Breast epithelium (tissue), 4 donors: ENCODE measurements at regions not wholly inside any gene's neighbourhood (a gene's known extent, or its start where the extent isn't known, plus 50 kb on each side); places are given as distances from the start of the nearest gene placed in this dataset.

Source experiments
- DNase-seq, 2 donors: peaks; one replicate each; pipeline ENCODE4 v3.0.0-alpha.2; 2019; ENCODE audit warnings: low spot score in 2 of 2
- H3K27ac ChIP-seq, 2 donors: fragments of 200-600 bp; sonication (generic) in 1 of 2; one replicate each; pipeline ENCODE4 v1.5.1; 2016 to 2019; ENCODE audit warnings: mild to moderate bottlenecking in 1 of 2
- H3K27me3 ChIP-seq, 2 donors: fragments of 200-600 bp; sonication (generic) in 1 of 2; one replicate each; pipeline versions ENCODE4 v1.5.1 to v1.6.0; 2017 to 2019; ENCODE audit warnings: control low read depth in 1 of 2, mild to moderate bottlenecking in 1 of 2
- H3K36me3 ChIP-seq: fragments of 200-600 bp; one replicate; pipeline ENCODE4 v1.5.1; 2019
- H3K4me1 ChIP-seq, 2 donors: fragments of 200-600 bp; sonication (generic); one replicate each; pipeline ENCODE4 v1.5.1; 2016 to 2019; ENCODE audit warnings: control low read depth in 1 of 2
- H3K4me3 ChIP-seq, 3 donors: fragments of 200-600 bp; sonication (generic); 1 replicate in 2 of 3; 2 replicates in 1 of 3; pipeline ENCODE4 v1.5.1; 2016 to 2019; ENCODE audit warnings: mild to moderate bottlenecking in 3 of 3, moderate library complexity in 2 of 3
- H3K9me3 ChIP-seq, 2 donors: fragments of 200-600 bp; sonication (generic) in 1 of 2; one replicate each; pipeline ENCODE4 v1.5.1; 2016 to 2019; ENCODE audit warnings: control low read depth in 1 of 2
- CTCF ChIP-seq, 3 donors: fragments of 450-650 bp; IDR thresholded peaks; one replicate each; pipeline ENCODE4 v1.5.1; 2016 to 2017; ENCODE audit warnings: antibody characterized with exemption in 3 of 3, mild to moderate bottlenecking in 3 of 3, moderate library complexity in 3 of 3
- POLR2A ChIP-seq: fragments of 450-650 bp; IDR thresholded peaks from one replicate; pipeline ENCODE4 v1.6.1; 2016; ENCODE audit warnings: antibody characterized with exemption, mild to moderate bottlenecking, moderate library complexity
- POLR2AphosphoS5 ChIP-seq, 3 donors: sonication (generic); formaldehyde crosslinking; IDR thresholded peaks; one replicate each; pipeline ENCODE4 v1.6.1; 2017; ENCODE audit warnings: antibody characterized with exemption in 3 of 3
- intact Hi-C: fragments of 100-400 bp; cut with DNase I; formaldehyde crosslinking; loops from one replicate; pipeline ENCODE4 v1.15.1; 2023; ENCODE audit warnings: low total_unique reads

GRCh38 chr14:101480747-101481530 is 80.4 kb upstream of the DIO3 start:
- H3K9me3 ChIP-seq: peaks cover 0 to 10% of the 10 kb centered on the region in 2 donors
- no peak overlapping the region for H3K4me3 ChIP-seq
- no peaks in the 10 kb centered on the region for H3K4me1 ChIP-seq
- peak in 1 of 2 donors; percentile 39 for DNase-seq
- H3K27ac ChIP-seq: peak overlapping the region in 1 of 2 donors; percentile 64
- H3K27me3 ChIP-seq: peaks cover 0 to 10% of the 10 kb centered on the region in 2 donors
- TF ChIP-seq POLR2AphosphoS5 (IDR thresholded peaks at IDR 0.05) (no peak), POLR2A (no peak), CTCF (IDR thresholded peaks at IDR 0.05) (no peak)
- intact Hi-C loops: no loop called here
- H3K36me3 ChIP-seq: no peaks in the 10 kb centered on the region

GRCh38 chr14:101481557-101481956 is 79.7 kb upstream of the DIO3 start:
- no peak overlapping the region for H3K4me3 ChIP-seq
- H3K27me3 ChIP-seq: peaks cover 0 to 5% of the 10 kb centered on the region in 2 donors
- no peak for TF ChIP-seq CTCF (IDR thresholded peaks at IDR 0.05)
- TF ChIP-seq POLR2A: no peak
- TF ChIP-seq POLR2AphosphoS5 (IDR thresholded peaks at IDR 0.05): no peak
- H3K27ac ChIP-seq: peak overlapping the region in 1 of 2 donors; percentile 16
- no peaks in the 10 kb centered on the region for H3K4me1 ChIP-seq
- DNase-seq: peak in 1 of 2 donors; percentile 24
- H3K9me3 ChIP-seq: peaks cover 0 to 16% of the 10 kb centered on the region in 2 donors
- intact Hi-C loops: no loop called here
- H3K36me3 ChIP-seq: no peaks in the 10 kb centered on the region

- no peak overlapping the region for H3K4me3 ChIP-seq
- DNase-seq: no peak
- no peak for TF ChIP-seq POLR2AphosphoS5 (IDR thresholded peaks at IDR 0.05)
- no peak for TF ChIP-seq POLR2A
- no peak for TF ChIP-seq CTCF (IDR thresholded peaks at IDR 0.05)
- H3K27ac ChIP-seq: no peak overlapping the region
- no peaks in the 10 kb centered on the region for H3K36me3 ChIP-seq
- H3K27me3 ChIP-seq: peaks cover 0 to 4% of the 10 kb centered on the region in 2 donors
- intact Hi-C loops: no loop called here
- peaks cover 0 to 18% of the 10 kb centered on the region in 2 donors for H3K9me3 ChIP-seq
- H3K4me1 ChIP-seq: no peaks in the 10 kb centered on the region
Observed at GRCh38 chr14:101482066-101482465, 79.2 kb upstream of the DIO3 start.

GRCh38 chr14:101483829-101484228 is 77.5 kb upstream of the DIO3 start:
- Histone ChIP-seq H3K36me3 (no peaks in the 10 kb centered on the region), H3K9me3 (peaks cover 0 to 18% of the 10 kb centered on the region in 2 donors), H3K4me1 (no peaks in the 10 kb centered on the region), H3K4me3 (no peak overlapping the region), H3K27ac (no peak overlapping the region), H3K27me3 (peaks cover 0 to 4% of the 10 kb centered on the region in 2 donors)
- TF ChIP-seq CTCF (IDR thresholded peaks at IDR 0.05): no peak
- no peak for TF ChIP-seq POLR2AphosphoS5 (IDR thresholded peaks at IDR 0.05)
- TF ChIP-seq POLR2A: no peak
- intact Hi-C loops: no loop called here
- no peak for DNase-seq

- Histone ChIP-seq H3K4me1 (no peaks in the 10 kb centered on the region), H3K36me3 (no peaks in the 10 kb centered on the region), H3K27me3 (peaks cover 0 to 7% of the 10 kb centered on the region in 2 donors), H3K9me3 (peaks cover 0 to 11% of the 10 kb centered on the region in 2 donors), H3K4me3 (no peak overlapping the region), H3K27ac (no peak overlapping the region)
- TF ChIP-seq POLR2A: no peak
- TF ChIP-seq POLR2AphosphoS5 (IDR thresholded peaks at IDR 0.05): no peak
- TF ChIP-seq CTCF (IDR thresholded peaks at IDR 0.05): no peak
- peak in 1 of 2 donors; percentile 17 for DNase-seq
- intact Hi-C loops: no loop called here
Observed at GRCh38 chr14:101489092-101489760, 72.1 kb upstream of the DIO3 start.
